Body of pancreas (tissue), 4 donors: ENCODE measurements at regions not wholly inside any gene's neighbourhood (a gene's known extent, or its start where the extent isn't known, plus 50 kb on each side); places are given as distances from the start of the nearest gene placed in this dataset.

Experiments used
- ATAC-seq: fragments of 150-250 bp; one replicate; pipeline ENCODE4 v1.9.1; 2016
- DNase-seq, 4 donors: peaks; one replicate each; pipeline ENCODE4 v3.0.0-alpha.2; 2019
- H3K27ac ChIP-seq, 4 donors: fragments of 200-600 bp; sonication (generic); 1 replicate in 3 of 4; 2 replicates in 1 of 4; pipeline versions ENCODE4 v1.5.1 to v1.6.1; 2016 to 2019; ENCODE audit warnings: mild to moderate bottlenecking in 1 of 4, mixed read lengths in 1 of 4, moderate library complexity in 1 of 4
- H3K27me3 ChIP-seq, 2 donors: fragments of 200-600 bp; sonication (generic); one replicate each; pipeline ENCODE4 v1.6.0; 2016; ENCODE audit warnings: mild to moderate bottlenecking in 1 of 2
- H3K36me3 ChIP-seq, 2 donors: fragments of 200-600 bp; sonication (generic); replicated peaks in 1 of 2; 2 replicates each; pipeline ENCODE4 v1.5.1; 2016; ENCODE audit warnings: low read depth in 2 of 2; ENCODE audit not compliant: insufficient read depth in 1 of 2
- H3K4me1 ChIP-seq: fragments of 200-600 bp; sonication (generic); one replicate; pipeline ENCODE4 v1.6.0; 2016
- H3K4me3 ChIP-seq, 2 donors: fragments of 200-600 bp; sonication (generic); 1 replicate in 1 of 2; 2 replicates in 1 of 2; pipeline ENCODE4 v1.5.1; 2016 to 2019
- H3K9me3 ChIP-seq, 3 donors: fragments of 200-600 bp; sonication (generic); 1 replicate in 2 of 3; 2 replicates in 1 of 3; pipeline ENCODE4 v1.5.1; 2016
- POLR2A ChIP-seq, 3 donors: fragments of 450-650 bp; IDR thresholded peaks; one replicate each; pipeline ENCODE4 v1.6.1; 2016; ENCODE audit warnings: antibody characterized with exemption in 3 of 3, mild to moderate bottlenecking in 2 of 3
- WGBS, 2 donors: methylation state at CpG; one replicate each; pipeline ENCODE4 v1.1.5; 2017; 5-methylcytosine and 5-hydroxymethylcytosine counted together
- intact Hi-C: fragments of 100-400 bp; cut with DNase I; formaldehyde crosslinking; loops from one replicate; pipeline ENCODE4 v1.15.1; 2023
- TF ChIP-seq, protein P1 (sequence below), 7 experiments: fragments of 450-650 bp in 4 of 7; fragments of 200-600 bp in 3 of 7; sonication (generic) in 3 of 7; IDR thresholded peaks; one replicate each; pipeline ENCODE4 v1.5.1; 2016 to 2019; ENCODE audit warnings: antibody characterized with exemption in 7 of 7

GRCh38 chr6:1081551-1082284, 230.2 kb upstream of the FOXQ1 start:
- intact Hi-C loops = no loop called here
- Histone ChIP-seq H3K4me3 (no peak overlapping the region), H3K27me3 (no peaks in the 10 kb centered on the region), H3K4me1 (peaks cover 33% of the 10 kb centered on the region), H3K9me3 (no peaks in the 10 kb centered on the region), H3K36me3 (no peaks in the 10 kb centered on the region), H3K27ac (peak overlapping the region; percentile 35 to 67 (median 54))
- WGBS, 2 donors = 21 to 30% methylated on average over 7 of the region's 7 CpGs
- DNase-seq (no peak), ATAC-seq (peak; percentile 39)
- no peak for TF ChIP-seq POLR2A (IDR thresholded peaks at IDR 0.05)
- TF ChIP-seq, protein P1, sequence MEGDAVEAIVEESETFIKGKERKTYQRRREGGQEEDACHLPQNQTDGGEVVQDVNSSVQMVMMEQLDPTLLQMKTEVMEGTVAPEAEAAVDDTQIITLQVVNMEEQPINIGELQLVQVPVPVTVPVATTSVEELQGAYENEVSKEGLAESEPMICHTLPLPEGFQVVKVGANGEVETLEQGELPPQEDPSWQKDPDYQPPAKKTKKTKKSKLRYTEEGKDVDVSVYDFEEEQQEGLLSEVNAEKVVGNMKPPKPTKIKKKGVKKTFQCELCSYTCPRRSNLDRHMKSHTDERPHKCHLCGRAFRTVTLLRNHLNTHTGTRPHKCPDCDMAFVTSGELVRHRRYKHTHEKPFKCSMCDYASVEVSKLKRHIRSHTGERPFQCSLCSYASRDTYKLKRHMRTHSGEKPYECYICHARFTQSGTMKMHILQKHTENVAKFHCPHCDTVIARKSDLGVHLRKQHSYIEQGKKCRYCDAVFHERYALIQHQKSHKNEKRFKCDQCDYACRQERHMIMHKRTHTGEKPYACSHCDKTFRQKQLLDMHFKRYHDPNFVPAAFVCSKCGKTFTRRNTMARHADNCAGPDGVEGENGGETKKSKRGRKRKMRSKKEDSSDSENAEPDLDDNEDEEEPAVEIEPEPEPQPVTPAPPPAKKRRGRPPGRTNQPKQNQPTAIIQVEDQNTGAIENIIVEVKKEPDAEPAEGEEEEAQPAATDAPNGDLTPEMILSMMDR (IDR thresholded peaks at IDR 0.05) = no peak

GRCh38 chr6:1080453-1081337, 231.2 kb upstream of the FOXQ1 start:
- Histone ChIP-seq H3K27me3 (no peaks in the 10 kb centered on the region), H3K4me1 (peaks cover 30% of the 10 kb centered on the region)
- 75% methylated on average over 25 to 32 of the region's 34 CpGs for WGBS, 2 donors

GRCh38 chr6:1079525-1079924, 232.4 kb upstream of the FOXQ1 start:
- no peaks in the 10 kb centered on the region for H3K27me3 ChIP-seq
- H3K9me3 ChIP-seq = no peaks in the 10 kb centered on the region
- 48 to 52% methylated on average over 6 of the region's 6 CpGs for WGBS, 2 donors
- no peaks in the 10 kb centered on the region for H3K36me3 ChIP-seq
- ATAC-seq = no peak
- DNase-seq = no peak
- H3K4me3 ChIP-seq = no peak overlapping the region
- intact Hi-C loops = no loop called here
- H3K4me1 ChIP-seq = peaks cover 30% of the 10 kb centered on the region
- no peak for TF ChIP-seq POLR2A (IDR thresholded peaks at IDR 0.05)
- TF ChIP-seq, protein P1 (IDR thresholded peaks at IDR 0.05) = no peak
- H3K27ac ChIP-seq = no peak overlapping the region

More at GRCh38 chr6:1080453-1081337, 231.2 kb upstream of the FOXQ1 start:
- DNase-seq (peak in 3 of 4 donors; percentile 32 to 44 (median 42)), ATAC-seq (peak; percentile 70)
- no peaks in the 10 kb centered on the region for H3K9me3 ChIP-seq
- H3K36me3 ChIP-seq = no peaks in the 10 kb centered on the region
- TF ChIP-seq POLR2A (IDR thresholded peaks at IDR 0.05) = no peak
- TF ChIP-seq, protein P1 (IDR thresholded peaks at IDR 0.05) = no peak
- intact Hi-C loops = no loop called here
- no peak overlapping the region for H3K4me3 ChIP-seq
- peak overlapping the region; percentile 35 to 67 (median 50) for H3K27ac ChIP-seq

DNA sequence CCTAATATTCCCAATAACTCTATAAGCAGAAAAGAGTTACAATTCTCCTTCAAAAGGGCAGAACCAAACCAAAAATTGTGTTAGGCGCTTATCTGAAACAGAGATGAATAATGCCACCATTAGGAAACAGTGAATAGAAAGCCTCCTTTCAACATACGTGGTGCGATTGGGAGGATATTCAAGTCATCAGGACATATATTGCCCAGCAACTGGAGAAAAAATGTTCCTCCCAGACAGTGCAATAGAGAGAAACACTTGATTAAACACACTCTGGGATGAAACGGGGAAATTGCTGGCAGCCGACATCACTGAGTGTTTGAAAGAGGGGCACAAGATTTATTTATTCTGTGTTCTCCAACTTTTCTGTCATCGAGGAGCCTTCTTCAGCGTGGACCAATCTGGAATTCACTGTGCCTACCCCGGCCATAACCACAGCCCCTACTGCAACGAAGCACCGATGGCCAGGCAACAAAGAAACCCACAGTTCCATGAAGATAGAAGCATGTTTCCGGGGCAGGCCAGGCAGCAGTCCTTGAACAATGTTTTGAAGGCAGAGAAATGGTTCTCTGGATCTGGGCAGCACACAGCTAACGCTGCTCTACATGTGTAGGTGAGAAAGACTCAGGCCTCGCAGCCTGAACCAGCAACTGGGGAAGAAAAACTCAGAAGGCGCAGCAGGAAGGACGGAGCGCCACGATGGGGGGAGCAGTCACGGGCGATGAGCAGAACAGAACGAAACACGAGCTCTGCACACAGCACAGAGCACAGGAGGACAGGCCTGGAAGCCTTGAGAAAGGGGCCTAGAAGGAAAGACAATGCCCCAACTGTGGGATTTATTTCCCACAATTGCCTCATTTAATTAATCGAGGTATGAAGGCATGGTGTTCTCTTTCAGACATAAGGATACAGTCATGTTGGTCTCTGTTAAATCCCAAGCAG, 234.2 kb upstream of the FOXQ1 start:
- Histone ChIP-seq H3K4me1 (peaks cover 30% of the 10 kb centered on the region), H3K27ac (no peak overlapping the region), H3K4me3 (no peak overlapping the region), H3K36me3 (no peaks in the 10 kb centered on the region), H3K9me3 (no peaks in the 10 kb centered on the region), H3K27me3 (no peaks in the 10 kb centered on the region)
- TF ChIP-seq, protein P1 (IDR thresholded peaks at IDR 0.05) = no peak
- TF ChIP-seq POLR2A (IDR thresholded peaks at IDR 0.05) = no peak
- 95% methylated on average over 22 of the region's 22 CpGs for WGBS, 2 donors
- ATAC-seq (no peak), DNase-seq (no peak)
- intact Hi-C loops = no loop called here
